8988T (cell line): ENCODE measurements at regions not wholly inside any gene's neighbourhood (a gene's known extent, or its start where the extent isn't known, plus 50 kb on each side); places are given as distances from the start of the nearest gene placed in this dataset.

Experiments used
- DNase-seq: peaks from one replicate; pipeline ENCODE4 v3.0.0; 2011

- DNase-seq, result no peak
Observed at GRCh38 chr6:154885214-154885613, 109.9 kb upstream of the TIAM2 start.

- DNase-seq, result no peak
Observed at GRCh38 chr6:154886016-154886415, 109.1 kb upstream of the TIAM2 start.

GRCh38 chr6:154886471-154886870, 108.6 kb upstream of the TIAM2 start:
- DNase-seq, result no peak

- DNase-seq, result no peak
Observed at GRCh38 chr6:154887051-154887450, 108.1 kb upstream of the TIAM2 start.

- no peak for DNase-seq
Observed at GRCh38 chr6:154888421-154889295, 106.5 kb upstream of the TIAM2 start.

GRCh38 chr6:154890874-154891273, 104.2 kb upstream of the TIAM2 start:
- DNase-seq, result no peak

DNA sequence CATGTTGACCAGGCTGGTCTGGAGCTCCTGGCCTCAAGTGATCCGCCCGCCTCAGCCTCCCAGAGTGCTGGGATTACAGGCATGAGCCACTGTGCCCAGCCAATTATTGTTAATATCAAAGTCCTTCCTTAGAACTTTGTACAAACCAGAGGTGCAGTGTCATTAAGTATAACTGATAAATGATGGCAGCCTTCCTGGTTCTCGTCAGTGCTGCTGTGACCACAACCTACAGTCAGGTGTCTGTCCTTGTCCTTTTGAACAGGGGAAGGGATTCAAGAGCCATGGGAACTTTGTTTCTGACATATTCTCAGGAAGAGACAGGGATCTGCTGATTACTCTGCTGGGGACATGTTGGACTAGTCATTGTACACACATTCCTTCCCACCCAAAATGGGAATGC, 103.2 kb upstream of the TIAM2 start:
- no peak for DNase-seq

- no peak for DNase-seq
Observed at GRCh38 chr6:154893917-154894316, 101.2 kb upstream of the TIAM2 start.

DNA sequence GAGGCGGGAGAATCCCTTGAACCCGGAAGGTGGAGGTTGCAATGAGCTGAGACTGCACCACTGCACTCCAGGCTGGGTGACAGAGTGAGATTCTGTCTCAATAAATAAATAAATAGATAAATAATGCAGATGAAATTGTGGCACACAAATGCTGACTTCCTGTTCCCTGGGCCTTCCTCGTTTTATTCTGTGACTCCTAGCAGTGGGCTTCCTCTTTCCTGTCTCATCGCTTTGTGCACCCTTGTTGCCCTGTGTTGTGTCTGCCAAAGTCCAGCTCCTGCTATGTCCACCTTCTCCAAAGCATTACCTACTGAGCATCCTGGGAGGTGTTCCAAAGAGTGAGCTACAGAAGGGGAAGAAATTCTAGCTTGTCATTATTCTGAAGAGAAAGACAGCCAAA, 100.2 kb upstream of the TIAM2 start:
- DNase-seq, result no peak

DNA sequence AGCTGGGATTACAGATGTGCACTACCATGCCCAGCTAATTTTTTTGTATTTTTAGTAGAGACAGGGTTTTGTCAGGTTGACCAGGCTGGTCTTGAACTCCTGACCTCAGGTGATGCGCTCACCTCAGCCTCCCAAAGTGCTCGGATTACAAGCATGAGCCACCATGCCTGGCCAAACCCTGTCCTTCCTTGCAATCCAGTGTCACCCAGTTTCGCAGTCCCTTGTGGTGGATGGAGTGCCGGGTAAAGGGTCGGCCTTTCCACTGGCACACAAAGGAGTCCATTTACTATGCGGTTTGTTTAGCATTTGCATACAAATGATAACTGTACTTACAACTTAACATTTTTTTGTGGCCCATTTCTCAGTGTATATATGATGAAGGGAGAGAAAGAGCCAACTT, 99.3 kb upstream of the TIAM2 start:
- DNase-seq, result no peak

GRCh38 chr6:154898821-154899220, 96.3 kb upstream of the TIAM2 start:
- DNase-seq, result no peak

- no peak for DNase-seq
Observed at GRCh38 chr6:154899824-154900463, 95.2 kb upstream of the TIAM2 start.

DNA sequence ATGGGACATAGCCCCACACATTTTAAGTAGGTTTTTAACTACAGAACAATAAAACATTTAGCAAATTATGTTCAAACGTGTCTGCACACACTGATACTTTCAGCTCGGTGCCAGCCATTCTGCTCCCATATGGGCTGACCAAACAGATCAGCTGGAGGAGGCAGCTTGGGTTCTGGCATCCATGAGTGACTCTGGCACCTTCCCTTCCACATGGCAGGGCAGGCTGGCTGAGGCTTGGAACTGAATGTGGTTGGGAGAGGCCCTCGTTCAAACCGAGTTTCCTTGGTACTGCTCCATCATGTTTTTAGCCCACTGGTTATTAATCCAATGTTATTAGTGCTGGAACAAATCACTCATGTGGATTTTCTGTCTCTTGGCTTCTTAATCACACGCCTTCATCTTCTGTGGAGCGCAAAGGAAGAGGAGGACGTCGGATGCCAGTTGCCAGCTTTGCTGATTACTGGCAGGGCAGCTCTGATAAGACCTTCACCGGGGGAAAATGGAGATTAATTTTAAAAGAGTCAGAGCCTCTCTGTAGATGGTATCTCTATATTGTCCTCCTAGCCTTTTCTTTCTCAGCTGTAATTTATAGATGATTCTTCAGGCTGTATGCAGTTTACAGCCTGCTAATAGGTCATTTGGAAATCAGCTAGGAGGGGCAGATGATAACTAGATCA, 93.1 kb upstream of the TIAM2 start:
- no peak for DNase-seq

- no peak for DNase-seq
Observed at GRCh38 chr6:154907291-154907690, 87.8 kb upstream of the TIAM2 start.

DNA sequence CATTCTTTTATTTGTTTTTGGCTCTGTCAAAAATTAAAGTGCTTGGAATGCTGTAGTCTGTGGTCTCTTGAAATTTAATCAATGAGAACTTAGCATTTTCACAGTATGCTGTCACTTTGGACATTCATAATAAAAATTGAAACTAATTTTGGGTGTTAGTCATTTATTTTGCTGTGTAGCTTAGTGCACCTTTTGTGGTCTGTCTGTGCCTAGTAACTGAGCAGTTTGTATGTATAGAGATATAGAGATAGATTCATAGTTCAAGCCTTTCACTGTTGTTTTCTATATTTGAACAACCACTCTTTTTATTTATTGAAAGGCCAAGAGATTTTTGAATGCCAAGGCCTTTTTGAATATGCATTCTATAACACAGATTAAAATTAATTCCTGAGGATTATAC, 86.4 kb upstream of the TIAM2 start:
- no peak for DNase-seq

DNA sequence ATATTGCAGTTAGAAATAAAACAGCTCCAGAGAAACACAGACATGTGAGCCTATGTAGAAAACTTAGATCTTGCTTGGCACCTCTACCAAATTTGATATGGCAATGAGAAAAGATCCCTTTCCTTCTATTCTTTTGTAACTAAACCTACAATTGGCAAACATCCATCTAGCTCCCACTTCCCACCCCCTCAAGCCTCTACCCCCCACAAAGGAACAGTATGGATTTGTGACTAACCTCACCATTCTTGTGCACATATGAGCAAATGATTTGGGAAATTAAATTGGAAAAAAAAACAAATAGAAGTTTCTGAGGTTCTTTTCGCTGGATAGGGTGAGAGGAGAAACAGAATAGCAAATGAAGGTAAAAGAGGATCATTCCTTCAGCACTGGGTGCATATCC, 85.8 kb upstream of the TIAM2 start:
- no peak for DNase-seq

DNA sequence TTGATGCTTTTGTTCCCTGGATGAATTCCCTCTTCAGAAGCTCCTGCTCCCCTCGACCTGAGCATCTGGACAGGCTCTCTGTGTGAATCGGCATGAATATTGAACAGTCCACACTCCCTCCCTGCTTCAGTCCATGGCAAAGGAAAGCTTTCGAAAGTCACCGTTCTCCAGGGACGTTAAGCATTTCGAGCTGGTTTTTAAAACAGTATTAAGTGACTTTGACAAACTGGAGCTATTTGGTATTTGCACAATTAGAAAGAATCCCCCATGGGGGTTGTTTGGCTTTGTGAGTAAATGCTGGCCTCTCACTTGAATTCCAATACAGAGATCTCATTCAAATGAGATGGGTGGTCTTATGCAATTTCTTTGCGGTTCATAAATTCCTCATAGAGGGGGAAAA, 85.3 kb upstream of the TIAM2 start:
- DNase-seq, result no peak

GRCh38 chr6:154914288-154914687, 80.8 kb upstream of the TIAM2 start:
- DNase-seq, result no peak

GRCh38 chr6:154916857-154917256, 78.3 kb upstream of the TIAM2 start:
- no peak for DNase-seq

DNA sequence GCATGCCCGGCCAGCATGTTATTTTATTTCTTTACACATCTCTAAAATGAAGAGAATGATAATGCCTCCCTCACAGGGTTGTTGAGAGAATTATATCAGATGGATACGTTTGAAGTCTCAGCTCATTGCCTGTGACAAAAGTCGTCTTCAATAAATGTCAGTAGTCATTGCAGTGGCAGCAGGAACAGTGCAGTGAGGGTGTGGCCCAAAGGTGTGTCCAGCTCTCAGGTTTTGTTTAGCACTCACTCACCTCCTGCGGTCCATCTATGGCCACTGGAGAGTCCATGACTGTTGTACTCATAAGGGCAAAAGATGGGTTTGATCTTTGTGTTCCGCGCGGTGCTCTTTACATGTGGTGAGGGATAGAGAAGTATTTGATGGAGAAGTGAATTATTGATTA, 77.2 kb upstream of the TIAM2 start:
- no peak for DNase-seq

GRCh38 chr6:154919806-154920205, 75.3 kb upstream of the TIAM2 start:
- DNase-seq, result no peak

DNA sequence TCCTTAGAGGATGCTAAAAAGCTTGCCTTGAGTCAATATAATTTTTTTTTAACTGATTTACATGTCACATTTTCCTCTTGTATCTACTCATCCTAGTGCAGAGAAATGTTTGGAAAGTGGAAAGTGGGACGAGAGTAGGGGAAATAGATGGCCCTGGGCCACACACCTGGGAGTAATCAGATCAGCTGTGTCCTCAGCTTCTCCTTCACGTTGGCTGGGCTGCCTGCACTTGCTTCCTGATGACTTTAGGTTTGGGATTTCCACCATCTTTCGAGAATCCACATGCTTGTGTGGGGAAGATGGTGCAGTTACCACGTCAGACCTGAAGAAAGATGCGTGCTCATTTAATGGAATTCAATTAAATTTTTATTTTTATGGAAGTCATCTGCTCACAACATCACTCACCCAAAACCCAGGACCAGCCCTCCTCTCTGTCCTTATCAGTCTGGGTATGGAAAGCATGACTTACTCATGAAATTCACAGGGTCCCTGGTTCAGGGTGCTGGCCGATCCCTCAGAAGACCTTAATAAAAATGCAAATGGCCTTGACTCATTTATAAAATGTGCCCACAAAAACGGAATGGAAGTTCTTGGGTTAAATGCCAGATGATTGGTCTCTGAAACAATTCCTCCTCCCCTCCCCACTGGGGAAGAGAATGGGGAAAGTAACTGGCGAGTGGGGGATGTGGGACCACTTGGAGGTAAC, 74.5 kb upstream of the TIAM2 start:
- no peak for DNase-seq

DNA sequence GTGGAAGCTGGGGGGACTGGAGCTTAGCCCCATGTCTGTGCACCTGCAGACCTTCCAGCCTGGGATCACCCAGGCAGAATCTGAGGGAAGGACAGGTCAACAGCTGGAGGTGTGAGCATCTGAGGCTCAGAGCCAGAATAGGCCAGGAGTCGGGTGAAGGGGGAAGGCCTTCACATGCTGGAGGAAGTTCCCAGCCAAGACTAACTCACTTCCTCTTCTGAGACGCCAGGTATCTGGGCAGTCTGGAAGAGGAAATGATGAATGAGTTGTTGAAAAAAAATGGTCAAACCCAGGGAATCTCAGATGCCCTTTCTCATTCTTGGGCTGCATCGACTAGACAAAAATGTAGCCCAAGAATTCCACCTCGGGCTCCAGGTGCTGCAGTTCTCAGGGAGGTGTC, 73.6 kb upstream of the TIAM2 start:
- DNase-seq, result no peak
